SK-N-MC (cell line): ENCODE measurements at regions not wholly inside any gene's neighbourhood (a gene's known extent, or its start where the extent isn't known, plus 50 kb on each side); places are given as distances from the start of the nearest gene placed in this dataset.

ENCODE experiments used
- EZH2 ChIP-seq: fragments of 200-600 bp; sonication (generic); IDR thresholded peaks from one replicate; pipeline ENCODE4 v1.6.1; 2017; ENCODE audit warnings: antibody characterized with exemption
- POLR2AphosphoS5 ChIP-seq: IDR thresholded peaks from 2 replicates; pipeline ENCODE4 v1.6.1; 2012; ENCODE audit warnings: mild to moderate bottlenecking, low read depth, low read length, borderline replicate concordance

GRCh38 chr4:127410644-127411043 is 222.1 kb upstream of the INTU start:
- TF ChIP-seq POLR2AphosphoS5 (no peak), EZH2 (no peak)
